HEK293 (cell line): ENCODE measurements at regions not wholly inside any gene's neighbourhood (a gene's known extent, or its start where the extent isn't known, plus 50 kb on each side); places are given as distances from the start of the nearest gene placed in this dataset.

Experiments used
- CTCF ChIA-PET: fragments of 350-600 bp; formaldehyde crosslinking; extraction: SDS; loops from one replicate; lab custom pipeline; 2021; ENCODE audit warnings: antibody characterized with exemption; lab: Yijun Ruan, JAX
- POLR2A ChIA-PET: fragments of 300-600 bp; formaldehyde crosslinking; extraction: SDS; loops from one replicate; lab custom pipeline; 2020; ENCODE audit warnings: antibody characterized with exemption, inconsistent platforms; lab: Yijun Ruan, JAX
- H3K27ac ChIP-seq: fragments of 200-500 bp; sonication (Bioruptor generic); 2 replicates; pipeline ENCODE4 v1.5.1; 2014; ENCODE audit warnings: low read depth, low read length, control low read depth, inconsistent platforms; ENCODE audit errors: extremely low read depth
- H3K36me3 ChIP-seq, 2 experiments: fragments of 200-500 bp in 1 of 2; sonication (Bioruptor generic) in 1 of 2; 1 replicate in 1 of 2; 2 replicates in 1 of 2; pipeline ENCODE4 v1.5.1; 2014 to 2017; ENCODE audit warnings: inconsistent platforms in 2 of 2, low read length in 2 of 2; ENCODE audit not compliant: control insufficient read depth in 2 of 2, insufficient read depth in 1 of 2
- H3K4me1 ChIP-seq: fragments of 200-500 bp; sonication (Bioruptor generic); 2 replicates; pipeline ENCODE4 v1.5.1; 2014; ENCODE audit warnings: mild to moderate bottlenecking, low read length, inconsistent platforms; ENCODE audit not compliant: control insufficient read depth, insufficient read depth
- H3K4me3 ChIP-seq: 2 replicates; pipeline ENCODE4 v1.5.1; 2011; ENCODE audit warnings: low read depth, mild to moderate bottlenecking, control low read depth, low read length, moderate library complexity
- H3K9me3 ChIP-seq: fragments of 200-500 bp; sonication (Bioruptor generic); 2 replicates; pipeline ENCODE4 v1.5.1; 2014; ENCODE audit warnings: low read depth, low read length, inconsistent platforms; ENCODE audit not compliant: control insufficient read depth, insufficient read depth
- BCL11B ChIP-seq: fragments of 450-650 bp; formaldehyde crosslinking; IDR thresholded peaks from 2 replicates; pipeline ENCODE4 v1.5.1; 2016; ENCODE audit warnings: low read depth, missing biosample characterization, missing genetic modification characterization
- KLF1 ChIP-seq: fragments of 450-650 bp; formaldehyde crosslinking; IDR thresholded peaks from 2 replicates; pipeline ENCODE4 v1.5.1; 2016; ENCODE audit warnings: missing biosample characterization, missing genetic modification characterization
- KLF17 ChIP-seq: fragments of 450-650 bp; formaldehyde crosslinking; IDR thresholded peaks from 2 replicates; pipeline ENCODE4 v1.5.1; 2016; ENCODE audit warnings: missing biosample characterization, missing genetic modification characterization
- MYNN ChIP-seq: fragments of 450-650 bp; formaldehyde crosslinking; IDR thresholded peaks from 2 replicates; pipeline ENCODE4 v1.5.1; 2016; ENCODE audit warnings: missing biosample characterization, missing genetic modification characterization, borderline replicate concordance
- PRDM2 ChIP-seq: fragments of 450-650 bp; formaldehyde crosslinking; IDR thresholded peaks from 2 replicates; pipeline ENCODE4 v1.5.1; 2016; ENCODE audit warnings: missing biosample characterization, missing genetic modification characterization, borderline replicate concordance
- REPIN1 ChIP-seq: fragments of 450-650 bp; formaldehyde crosslinking; IDR thresholded peaks from 2 replicates; pipeline ENCODE4 v1.5.1; 2017; ENCODE audit warnings: missing biosample characterization, missing genetic modification characterization, low read depth
- TSHZ1 ChIP-seq: fragments of 450-650 bp; formaldehyde crosslinking; IDR thresholded peaks from 2 replicates; pipeline ENCODE4 v1.5.1; 2016; ENCODE audit warnings: missing biosample characterization, missing genetic modification characterization, borderline replicate concordance
- ZBTB21 ChIP-seq: fragments of 450-650 bp; formaldehyde crosslinking; IDR thresholded peaks from 2 replicates; pipeline ENCODE4 v1.5.1; 2017; ENCODE audit warnings: missing biosample characterization, missing genetic modification characterization
- ZBTB7A ChIP-seq: fragments of 450-650 bp; formaldehyde crosslinking; IDR thresholded peaks from 2 replicates; pipeline ENCODE4 v1.5.1; 2016; ENCODE audit warnings: low read depth, missing biosample characterization, missing genetic modification characterization
- ZFHX2 ChIP-seq: fragments of 450-650 bp; formaldehyde crosslinking; conservative IDR thresholded peaks from 2 replicates; pipeline ENCODE4 v1.5.1; 2016; ENCODE audit warnings: missing biosample characterization, missing genetic modification characterization
- ZNF10 ChIP-seq: fragments of 450-650 bp; formaldehyde crosslinking; IDR thresholded peaks from 2 replicates; pipeline ENCODE4 v1.5.1; 2017; ENCODE audit warnings: missing biosample characterization, missing genetic modification characterization
- ZNF18 ChIP-seq: fragments of 450-650 bp; formaldehyde crosslinking; IDR thresholded peaks from 2 replicates; pipeline ENCODE4 v1.5.1; 2016; ENCODE audit warnings: missing biosample characterization, missing genetic modification characterization
- ZNF335 ChIP-seq: fragments of 450-650 bp; formaldehyde crosslinking; conservative IDR thresholded peaks from 2 replicates; pipeline ENCODE4 v1.5.1; 2016; ENCODE audit warnings: missing biosample characterization, missing genetic modification characterization
- ZNF544 ChIP-seq: fragments of 450-650 bp; formaldehyde crosslinking; IDR thresholded peaks from 2 replicates; pipeline ENCODE4 v1.5.0; 2017; ENCODE audit warnings: missing biosample characterization, missing genetic modification characterization

GRCh38 chr12:115451780-115452736, 768.1 kb upstream of the TBX3 start (continued):
- no peak for TF ChIP-seq TSHZ1
- no peak for TF ChIP-seq ZNF10 (tag by site-specific recombination)
- TF ChIP-seq KLF17 (tag by site-specific recombination) = no peak
- TF ChIP-seq MYNN (tag by site-specific recombination) = no peak

- POLR2A ChIA-PET = no interaction called here
- Histone ChIP-seq H3K4me3 (peak overlapping the region; percentile 21), H3K9me3 (no peaks in the 10 kb centered on the region), H3K36me3 (no peaks in the 10 kb centered on the region), H3K4me1 (peaks cover 4% of the 10 kb centered on the region; the same call in 1 of the 2 replicates), H3K27ac (peak overlapping the region; percentile 59; the same call in 1 of the 2 replicates)
- no peak for TF ChIP-seq ZBTB7A (tag by site-specific recombination)
- TF ChIP-seq BCL11B (tag by site-specific recombination) = no peak
- TF ChIP-seq ZNF335 (tag by site-specific recombination) = peak; percentile 55
- no peak for TF ChIP-seq ZNF18 (tag by site-specific recombination)
- TF ChIP-seq ZNF544 (tag by site-specific recombination) = no peak
- TF ChIP-seq ZFHX2 (tag by site-specific recombination) = 0 out of 2 replicates have a peak, but pooled peaks have one; percentile 37
- no peak for TF ChIP-seq PRDM2 (tag by site-specific recombination)
- no peak for TF ChIP-seq KLF1 (tag by site-specific recombination)
- TF ChIP-seq REPIN1 = no peak
- TF ChIP-seq ZBTB21 (tag by site-specific recombination) = no peak
- CTCF ChIA-PET = no interaction called here
These were observed 767.3 kb upstream of the TBX3 start for GRCh38 chr12:115451151-115451779.
